ENCODE measurements at regions not wholly inside any gene's neighbourhood (a gene's known extent, or its start where the extent isn't known, plus 50 kb on each side); places are given as distances from the start of the nearest gene placed in this dataset.
"Not testable (repeated sequence)": the region's sequence is repeated elsewhere in the genome, so short reads cannot be mapped to it uniquely, and the experiment has no call there.

- Histone ChIP-seq H3K27ac (ENCODE audit: low read length) (no peak overlapping the region), H3K9ac (ENCODE audit: low read length) (no peak overlapping the region), H3K4me3 (ENCODE audit: low read length) (no peak overlapping the region), H3K36me3 (ENCODE audit: low read depth, low read length) (peaks cover 2% of the 10 kb centered on the region; the same call in 1 of the 2 replicates), H3K27me3 (ENCODE audit: low read length) (no peaks in the 10 kb centered on the region), H3F3A (ENCODE audit: low read length, unreplicated experiment) (no peaks in the 10 kb centered on the region), H2AFZ (ENCODE audit: low read length) (no peak overlapping the region), H4K20me1 (ENCODE audit: low read length) (no peaks in the 10 kb centered on the region), H3K4me2 (ENCODE audit: low read length) (no peak overlapping the region), H3K9me2 (replicated peaks; ENCODE audit: low read length) (no peaks in the 10 kb centered on the region), H3K9me3 (ENCODE audit: low read length) (no peaks in the 10 kb centered on the region), H3K4me1 (ENCODE audit: insufficient read depth, low read length) (no peaks in the 10 kb centered on the region), H3K79me2 (ENCODE audit: low read length) (no peaks in the 10 kb centered on the region)
- ChIA-PET POLR2A (ENCODE audit: unreplicated experiment) (no interaction called here), CTCF (no interaction called here)
- intact Hi-C loops (cut with micrococcal nuclease): no loop called here
- DNase-seq (peak; percentile 11), ATAC-seq (no peak)
- TF ChIP-seq EZH2 (IDR thresholded peaks at IDR 0.05; ENCODE audit: low read length, unreplicated experiment) (no peak), EZH2phosphoT487 (IDR thresholded peaks at IDR 0.05; ENCODE audit: borderline replicate concordance, low read length) (no peak), CTCF (conservative IDR thresholded peaks at IDR 0.05; ENCODE audit: low read depth, low read length) (no peak)
- BruUV-seq (replicated peaks): no TSS peak
Observed at GRCh38 chr17:16877099-16877498, 94.8 kb downstream of the TNFRSF13B start.

GRCh38 chr17:16875662-16876061, 96.3 kb downstream of the TNFRSF13B start:
- Histone ChIP-seq H3K9me2 (replicated peaks; ENCODE audit: low read length) (no peaks in the 10 kb centered on the region), H3K4me3 (ENCODE audit: low read length) (no peak overlapping the region), H3F3A (ENCODE audit: low read length, unreplicated experiment) (no peaks in the 10 kb centered on the region), H3K79me2 (ENCODE audit: low read length) (no peaks in the 10 kb centered on the region), H3K36me3 (ENCODE audit: low read depth, low read length) (peaks cover 2% of the 10 kb centered on the region; the same call in 1 of the 2 replicates), H3K27me3 (ENCODE audit: low read length) (no peaks in the 10 kb centered on the region), H3K4me1 (ENCODE audit: insufficient read depth, low read length) (no peaks in the 10 kb centered on the region), H3K27ac (ENCODE audit: low read length) (no peak overlapping the region), H3K4me2 (ENCODE audit: low read length) (no peak overlapping the region), H3K9me3 (ENCODE audit: low read length) (no peaks in the 10 kb centered on the region), H3K9ac (ENCODE audit: low read length) (no peak overlapping the region), H4K20me1 (ENCODE audit: low read length) (no peaks in the 10 kb centered on the region), H2AFZ (ENCODE audit: low read length) (no peak overlapping the region)
- DNase-seq: no peak
- ATAC-seq: no peak
- CTCF ChIA-PET: no interaction called here
- intact Hi-C loops (cut with micrococcal nuclease): no loop called here
- no TSS peak for BruUV-seq (replicated peaks)
- POLR2A ChIA-PET (ENCODE audit: unreplicated experiment): no interaction called here
- TF ChIP-seq EZH2 (IDR thresholded peaks at IDR 0.05; ENCODE audit: low read length, unreplicated experiment) (no peak), EZH2phosphoT487 (IDR thresholded peaks at IDR 0.05; ENCODE audit: borderline replicate concordance, low read length) (no peak), CTCF (conservative IDR thresholded peaks at IDR 0.05; ENCODE audit: low read depth, low read length) (no peak)

GRCh38 chr17:16874216-16874615, 97.7 kb downstream of the TNFRSF13B start:
- intact Hi-C loops (cut with micrococcal nuclease): not testable (repeated sequence)

More at GRCh38 chr17:16874216-16874615, 97.7 kb downstream of the TNFRSF13B start:
- H3K27me3 ChIP-seq (ENCODE audit: low read length); H2AFZ ChIP-seq (ENCODE audit: low read length); H3K9ac ChIP-seq (ENCODE audit: low read length); H3F3A ChIP-seq (ENCODE audit: low read length, unreplicated experiment); H4K20me1 ChIP-seq (ENCODE audit: low read length); H3K4me3 ChIP-seq (ENCODE audit: low read length); H3K9me2 ChIP-seq (replicated peaks; ENCODE audit: low read length); BruUV-seq (replicated peaks); CTCF ChIA-PET; DNase-seq; H3K27ac ChIP-seq (ENCODE audit: low read length); H3K36me3 ChIP-seq (ENCODE audit: low read depth, low read length); H3K9me3 ChIP-seq (ENCODE audit: low read length); H3K4me1 ChIP-seq (ENCODE audit: insufficient read depth, low read length); ATAC-seq; H3K4me2 ChIP-seq (ENCODE audit: low read length); POLR2A ChIA-PET (ENCODE audit: unreplicated experiment); H3K79me2 ChIP-seq (ENCODE audit: low read length): not testable (repeated sequence)

All from PC-3 (cell line).